T-helper 2 cell treated with Interferon-gamma antibody and Interleukin-4, amounts not matched to agents 100 ng/mL and 5 ng/mL, for 36 hours (primary cell): ENCODE measurements at regions not wholly inside any gene's neighbourhood (a gene's known extent, or its start where the extent isn't known, plus 50 kb on each side); places are given as distances from the start of the nearest gene placed in this dataset.

ENCODE experiments used
- intact Hi-C: fragments of 100-400 bp; cut with micrococcal nuclease; formaldehyde crosslinking; loops from one replicate; pipeline ENCODE4 v1.15.1; 2023

- intact Hi-C loops: loop anchor here (5.0 kb wide), 1 partner anchor 1490 kb away; no protein-coding TSS in a partner anchor
These were observed 669.6 kb downstream of the PCDH18 start for GRCh38 chr4:136862653-136863052.

GRCh38 chr4:136861091-136861490, 671.2 kb downstream of the PCDH18 start:
- intact Hi-C loops: loop anchor here (5.0 kb wide), 1 partner anchor 1489 kb away; no protein-coding TSS in a partner anchor

- intact Hi-C loops: no loop called here
These were observed 673.4 kb downstream of the PCDH18 start for GRCh38 chr4:136858903-136859302.

- intact Hi-C loops: no loop called here
These were observed 676.4 kb downstream of the PCDH18 start for GRCh38 chr4:136855886-136856285.

- intact Hi-C loops: no loop called here
These were observed 681.8 kb downstream of the PCDH18 start for GRCh38 chr4:136850446-136850845.

- intact Hi-C loops: no loop called here
These were observed 684.2 kb downstream of the PCDH18 start for GRCh38 chr4:136847881-136848621.

GRCh38 chr4:136841526-136841925, 690.8 kb downstream of the PCDH18 start:
- intact Hi-C loops: no loop called here

- intact Hi-C loops: no loop called here
These were observed 693.7 kb downstream of the PCDH18 start for GRCh38 chr4:136838607-136839006.

GRCh38 chr4:136831553-136831952, 700.7 kb downstream of the PCDH18 start:
- intact Hi-C loops: no loop called here

GRCh38 chr4:136829280-136829679, 703.0 kb downstream of the PCDH18 start:
- intact Hi-C loops: no loop called here

- intact Hi-C loops: no loop called here
These were observed 709.3 kb downstream of the PCDH18 start for GRCh38 chr4:136823020-136823419.

- intact Hi-C loops: no loop called here
These were observed 713.4 kb downstream of the PCDH18 start for GRCh38 chr4:136818811-136819330.

- intact Hi-C loops: no loop called here
These were observed 720.0 kb downstream of the PCDH18 start for GRCh38 chr4:136812100-136812880.

GRCh38 chr4:136811496-136812077, 720.7 kb downstream of the PCDH18 start:
- intact Hi-C loops: no loop called here

GRCh38 chr4:136810626-136811025, 721.7 kb downstream of the PCDH18 start:
- intact Hi-C loops: no loop called here

- intact Hi-C loops: no loop called here
These were observed 725.5 kb downstream of the PCDH18 start for GRCh38 chr4:136806844-136807243.

GRCh38 chr4:136805617-136806016, 726.7 kb downstream of the PCDH18 start:
- intact Hi-C loops: no loop called here

- intact Hi-C loops: no loop called here
These were observed 728.9 kb downstream of the PCDH18 start for GRCh38 chr4:136803433-136803832.

GRCh38 chr4:136800248-136800647, 732.0 kb downstream of the PCDH18 start:
- intact Hi-C loops: no loop called here

GRCh38 chr4:136796953-136797352, 735.3 kb downstream of the PCDH18 start:
- intact Hi-C loops: no loop called here

- intact Hi-C loops: no loop called here
These were observed 738.4 kb downstream of the PCDH18 start for GRCh38 chr4:136793848-136794247.

GRCh38 chr4:136784326-136784725, 748.0 kb downstream of the PCDH18 start:
- intact Hi-C loops: no loop called here
